ENCODE measurements at regions not wholly inside any gene's neighbourhood (a gene's known extent, or its start where the extent isn't known, plus 50 kb on each side); places are given as distances from the start of the nearest gene placed in this dataset.

GRCh38 chr3:22732641-22733040 lies 470.5 kb upstream of the UBE2E2 start:
- no peak overlapping the region for H2BK120ac ChIP-seq (replicated peaks; ENCODE audit: low read depth, low read length)
- H3K4ac ChIP-seq (replicated peaks; ENCODE audit: insufficient read length, low read depth, low read length) = no peak overlapping the region
- no peaks in the 10 kb centered on the region for H3K79me1 ChIP-seq (ENCODE audit: low read depth, low read length)
- POLR2A ChIA-PET (ENCODE audit: partially characterized antibody) = no interaction called here
- no peaks in the 10 kb centered on the region for H3K4me1 ChIP-seq (replicated peaks in 1 of 4; ENCODE audit: control insufficient read depth in 3 of 4, insufficient read depth in 4 of 4, low read length in 3 of 4)
- no peak overlapping the region for H3K9ac ChIP-seq (replicated peaks in 1 of 4; ENCODE audit: extremely low read depth in 1 of 4, low read depth in 3 of 4, low read length in 3 of 4)
- H3K18ac ChIP-seq (ENCODE audit: extremely low read depth, low read length) = no peak overlapping the region
- no peak overlapping the region for H2BK12ac ChIP-seq (ENCODE audit: low read depth, low read length)
- CTCF ChIA-PET (ENCODE audit: partially characterized antibody) = interaction anchor here (1.4 to 2.3 kb wide), 2 partner anchors 29 to 155 kb away, joined by 4 to 17 read pairs; no protein-coding TSS in a partner anchor
- H3K27ac ChIP-seq (ENCODE audit: low read depth, low read length) = no peak overlapping the region
- H3K14ac ChIP-seq (ENCODE audit: insufficient read length) = no peak overlapping the region
- no peaks in the 10 kb centered on the region for H4K20me1 ChIP-seq (replicated peaks in 1 of 2; ENCODE audit: control insufficient read depth in 1 of 2, insufficient read depth in 2 of 2, low read length in 2 of 2)
- no peak overlapping the region for H3K4me3 ChIP-seq (ENCODE audit: extremely low read depth in 1 of 4, insufficient read depth in 2 of 4, low read depth in 3 of 4, low read length in 4 of 4)
- no peaks in the 10 kb centered on the region for H3K36me3 ChIP-seq (ENCODE audit: control insufficient read depth in 2 of 4, insufficient read depth in 4 of 4, low read length in 3 of 4)
- H4K91ac ChIP-seq (replicated peaks; ENCODE audit: insufficient read length, low read length) = no peak overlapping the region
- no peak overlapping the region for H4K5ac ChIP-seq (ENCODE audit: insufficient read length, low read depth, low read length)
- no peak for FAIRE-seq
- no peaks in the 10 kb centered on the region for H3K79me2 ChIP-seq (ENCODE audit: control insufficient read depth in 1 of 2, insufficient read depth in 2 of 2, low read length in 2 of 2)
- H2AK5ac ChIP-seq (ENCODE audit: low read depth, low read length) = no peak overlapping the region
- no peak for DNase-seq (ENCODE audit: low read depth in 1 of 2, low spot score in 2 of 2)
- no peak overlapping the region for H3K56ac ChIP-seq (replicated peaks; ENCODE audit: insufficient read length, low read depth, low read length)
- no peak overlapping the region for H4K8ac ChIP-seq (ENCODE audit: extremely low read depth, insufficient read depth, low read length)
- WGBS, 2 experiments (ENCODE audit: extremely low coverage in 1 of 2, insufficient coverage in 1 of 2, insufficient read length in 1 of 2, insufficient replicate concordance in 2 of 2, low coverage in 1 of 2, low lambda C conversion rate in 2 of 2, missing lambda C conversion rate in 1 of 2) = 88% methylated on average over 1 of the region's 1 CpG; no CpG with 5 or more reads in 1 of the 2 experiments
- no peak overlapping the region for H2AFZ ChIP-seq (ENCODE audit: low read length)
- H3K23ac ChIP-seq (ENCODE audit: insufficient read length) = no peak overlapping the region
- H3K4me2 ChIP-seq (ENCODE audit: insufficient read depth in 1 of 2, low read depth in 2 of 2, low read length in 2 of 2) = no peak overlapping the region
- H2BK20ac ChIP-seq (ENCODE audit: low read length) = no peak overlapping the region
- H3K9me3 ChIP-seq (ENCODE audit: insufficient read depth in 2 of 2, low read depth in 1 of 2, low read length in 1 of 2) = no peaks in the 10 kb centered on the region
- H3K27me3 ChIP-seq (replicated peaks in 1 of 4; ENCODE audit: control insufficient read depth in 3 of 4, extremely low read depth in 1 of 4, insufficient read depth in 3 of 4, low read length in 3 of 4) = no peaks in the 10 kb centered on the region
- no peak overlapping the region for H2BK5ac ChIP-seq (ENCODE audit: low read depth, low read length)
- no peak overlapping the region for H2BK15ac ChIP-seq (ENCODE audit: low read length)
- no peaks in the 10 kb centered on the region for H3K23me2 ChIP-seq (ENCODE audit: low read depth, low read length)
- no peak for TF ChIP-seq NANOG (IDR thresholded peaks at IDR 0.05; ENCODE audit: insufficient read depth, low read depth, low read length, poor library complexity, severe bottlenecking)
- no peak for TF ChIP-seq ATF3 (IDR thresholded peaks at IDR 0.05; ENCODE audit: insufficient read depth, low read depth, low read length)
- TF ChIP-seq CBX8 (IDR thresholded peaks at IDR 0.05; ENCODE audit: borderline replicate concordance, low read depth, low read length) = no peak
- no peak for TF ChIP-seq EGR1 (IDR thresholded peaks at IDR 0.05; ENCODE audit: borderline replicate concordance, low read depth, low read length)
- no peak for TF ChIP-seq SIRT6 (IDR thresholded peaks at IDR 0.05; ENCODE audit: low read length)
- no peak for TF ChIP-seq FOSL1 (IDR thresholded peaks at IDR 0.05; ENCODE audit: insufficient read depth, low read depth, low read length)
- no peak for TF ChIP-seq TBP (IDR thresholded peaks at IDR 0.05; ENCODE audit: low read depth, low read length)
- no peak for TF ChIP-seq EZH2 (IDR thresholded peaks at IDR 0.05; ENCODE audit: low read depth, low read length, severe bottlenecking)
- TF ChIP-seq CTBP2 (IDR thresholded peaks at IDR 0.05; ENCODE audit: borderline replicate concordance, insufficient read depth, insufficient read length, low read length) = no peak
- TF ChIP-seq MAX (IDR thresholded peaks at IDR 0.05) = no peak
- TF ChIP-seq SAP30 (IDR thresholded peaks at IDR 0.05; ENCODE audit: insufficient read depth, insufficient replicate concordance, low read length) = no peak
- no peak for TF ChIP-seq ATF2 (IDR thresholded peaks at IDR 0.05; ENCODE audit: low read length)

Measured in H1 (cell line).